GM13977 (cell line): ENCODE measurements at regions not wholly inside any gene's neighbourhood (a gene's known extent, or its start where the extent isn't known, plus 50 kb on each side); places are given as distances from the start of the nearest gene placed in this dataset.
A peak's percentile ranks its signal among the peaks of the same experiment; 100 is the strongest.

Experiments
- DNase-seq: peaks from one replicate; pipeline ENCODE4 v3.0.0; 2012; ENCODE audit warnings: low spot score
- CTCF ChIP-seq: IDR thresholded peaks from 2 replicates; pipeline ENCODE4 v1.5.1; 2012; ENCODE audit warnings: mild to moderate bottlenecking, control low read depth; ENCODE audit not compliant: insufficient read depth; ENCODE audit errors: extremely low read depth, missing control alignments
- in situ Hi-C: fragments of 300-500 bp; cut with MboI; formaldehyde crosslinking; loops from one replicate; pipeline ENCODE4 v1.12.0; 2022; ENCODE audit warnings: low sequenced_read_pairs, low pct_unique_long_range_greater_than_20kb, mixed read lengths, inconsistent platforms; ENCODE audit not compliant: unreplicated experiment

- TF ChIP-seq CTCF: no peak
- DNase-seq: no peak
- in situ Hi-C loops: loop anchor here (10.0 to 25.0 kb wide), 2 partner anchors 200 to 818 kb away; partner anchors contain the start of gene IGFBP5
Measured at GRCh38 chr2:217512728-217513127, 490.1 kb downstream of the TNS1 start.

- in situ Hi-C loops: loop anchor here (10.0 to 25.0 kb wide), 2 partner anchors 200 to 817 kb away; partner anchors contain the start of gene IGFBP5
- no peak for DNase-seq
- TF ChIP-seq CTCF: no peak
Measured at GRCh38 chr2:217512259-217512658, 490.5 kb downstream of the TNS1 start.

GRCh38 chr2:217511850-217512249 lies 490.9 kb downstream of the TNS1 start:
- TF ChIP-seq CTCF: no peak
- no peak for DNase-seq
- in situ Hi-C loops: loop anchor here (10.0 to 25.0 kb wide), 2 partner anchors 200 to 817 kb away; partner anchors contain the start of gene IGFBP5

GRCh38 chr2:217510771-217511291 lies 492.0 kb downstream of the TNS1 start:
- in situ Hi-C loops: loop anchor here (10.0 to 25.0 kb wide), 2 partner anchors 201 to 816 kb away; partner anchors contain the start of gene IGFBP5
- TF ChIP-seq CTCF: peak; percentile 73
- DNase-seq: peak; percentile 77

- TF ChIP-seq CTCF: no peak
- DNase-seq: no peak
- in situ Hi-C loops: loop anchor here (25.0 kb wide), 1 partner anchor 207 kb away; no protein-coding TSS in a partner anchor
Measured at GRCh38 chr2:217505303-217505702, 497.5 kb downstream of the TNS1 start.

GRCh38 chr2:217501887-217502286 lies 500.9 kb downstream of the TNS1 start:
- no peak for DNase-seq
- in situ Hi-C loops: loop anchor here (25.0 kb wide), 1 partner anchor 210 kb away; no protein-coding TSS in a partner anchor
- TF ChIP-seq CTCF: no peak

GRCh38 chr2:217497843-217498377 lies 504.9 kb downstream of the TNS1 start:
- in situ Hi-C loops: no loop called here

More at GRCh38 chr2:217497843-217498377, 504.9 kb downstream of the TNS1 start:
- no peak for TF ChIP-seq CTCF
- no peak for DNase-seq
